AG09309 (cell line): ENCODE measurements at regions not wholly inside any gene's neighbourhood (a gene's known extent, or its start where the extent isn't known, plus 50 kb on each side); places are given as distances from the start of the nearest gene placed in this dataset.

ENCODE experiments used
- DNase-seq: peaks from one replicate; pipeline ENCODE4 v3.0.0-alpha.2; 2010; ENCODE audit warnings: low read depth
- H3K4me3 ChIP-seq: 2 replicates; pipeline ENCODE4 v1.5.1; 2011; ENCODE audit warnings: mild to moderate bottlenecking, low read depth, low read length, moderate library complexity; ENCODE audit not compliant: control insufficient read depth
- TF ChIP-seq, protein P1 (sequence below): IDR thresholded peaks from 2 replicates; pipeline ENCODE4 v1.5.1; 2011; ENCODE audit warnings: mild to moderate bottlenecking, low read depth, low read length, inconsistent platforms; ENCODE audit not compliant: insufficient read depth, control insufficient read depth; ENCODE audit errors: missing control alignments

- TF ChIP-seq, protein P1, sequence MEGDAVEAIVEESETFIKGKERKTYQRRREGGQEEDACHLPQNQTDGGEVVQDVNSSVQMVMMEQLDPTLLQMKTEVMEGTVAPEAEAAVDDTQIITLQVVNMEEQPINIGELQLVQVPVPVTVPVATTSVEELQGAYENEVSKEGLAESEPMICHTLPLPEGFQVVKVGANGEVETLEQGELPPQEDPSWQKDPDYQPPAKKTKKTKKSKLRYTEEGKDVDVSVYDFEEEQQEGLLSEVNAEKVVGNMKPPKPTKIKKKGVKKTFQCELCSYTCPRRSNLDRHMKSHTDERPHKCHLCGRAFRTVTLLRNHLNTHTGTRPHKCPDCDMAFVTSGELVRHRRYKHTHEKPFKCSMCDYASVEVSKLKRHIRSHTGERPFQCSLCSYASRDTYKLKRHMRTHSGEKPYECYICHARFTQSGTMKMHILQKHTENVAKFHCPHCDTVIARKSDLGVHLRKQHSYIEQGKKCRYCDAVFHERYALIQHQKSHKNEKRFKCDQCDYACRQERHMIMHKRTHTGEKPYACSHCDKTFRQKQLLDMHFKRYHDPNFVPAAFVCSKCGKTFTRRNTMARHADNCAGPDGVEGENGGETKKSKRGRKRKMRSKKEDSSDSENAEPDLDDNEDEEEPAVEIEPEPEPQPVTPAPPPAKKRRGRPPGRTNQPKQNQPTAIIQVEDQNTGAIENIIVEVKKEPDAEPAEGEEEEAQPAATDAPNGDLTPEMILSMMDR = no peak
- no peak for DNase-seq
Observed at GRCh38 chr5:143678148-143678905, 133.6 kb upstream of the HMHB1 start.

GRCh38 chr5:143677403-143677802 is 134.6 kb upstream of the HMHB1 start:
- DNase-seq = no peak
- TF ChIP-seq, protein P1 = no peak
- no peak overlapping the region for H3K4me3 ChIP-seq

More at GRCh38 chr5:143678148-143678905, 133.6 kb upstream of the HMHB1 start:
- H3K4me3 ChIP-seq = no peak overlapping the region

- no peak overlapping the region for H3K4me3 ChIP-seq
- no peak for DNase-seq
- TF ChIP-seq, protein P1 = no peak
Observed at GRCh38 chr5:143676802-143677201, 135.2 kb upstream of the HMHB1 start.

DNA sequence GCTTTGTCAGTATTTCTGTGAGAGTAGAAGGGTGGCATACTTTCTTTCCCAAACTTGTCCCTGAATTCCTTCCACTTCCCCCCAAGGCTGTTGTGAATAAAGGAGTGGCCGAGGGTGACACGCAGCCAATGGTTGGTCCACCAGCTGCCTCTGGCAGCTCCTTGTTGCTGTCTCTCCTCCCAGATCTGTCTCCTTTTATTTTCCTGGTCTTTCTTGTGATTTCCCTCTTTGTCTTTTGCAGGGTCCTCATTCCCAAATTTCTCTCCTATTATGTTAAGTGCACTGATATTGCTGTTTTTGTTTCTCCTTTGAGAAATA is 137.5 kb upstream of the HMHB1 start:
- TF ChIP-seq, protein P1 = no peak
- DNase-seq = no peak
- H3K4me3 ChIP-seq = no peak overlapping the region

- DNase-seq = no peak
- no peak overlapping the region for H3K4me3 ChIP-seq
- TF ChIP-seq, protein P1 = no peak
Observed at GRCh38 chr5:143673676-143674468, 138.1 kb upstream of the HMHB1 start.

- TF ChIP-seq, protein P1 = no peak
- H3K4me3 ChIP-seq = no peak overlapping the region
- no peak for DNase-seq
Observed at GRCh38 chr5:143672806-143673205, 139.2 kb upstream of the HMHB1 start.
